ENCODE measurements at regions not wholly inside any gene's neighbourhood (a gene's known extent, or its start where the extent isn't known, plus 50 kb on each side); places are given as distances from the start of the nearest gene placed in this dataset.

- Histone ChIP-seq H3K4me2 (no peak overlapping the region), H3K36me3 (ENCODE audit: insufficient read depth) (no peaks in the 10 kb centered on the region), H4K20me1 (replicated peaks; ENCODE audit: insufficient read depth) (no peaks in the 10 kb centered on the region), H3K27me3 (ENCODE audit: insufficient read depth) (no peaks in the 10 kb centered on the region), H3K79me2 (replicated peaks; ENCODE audit: insufficient read depth) (no peaks in the 10 kb centered on the region), H2AFZ (no peak overlapping the region), H3K4me3 (no peak overlapping the region), H3F3A (replicated peaks; ENCODE audit: low read depth) (no peaks in the 10 kb centered on the region), H3K9me2 (ENCODE audit: insufficient read depth) (no peaks in the 10 kb centered on the region), H3K4me1 (ENCODE audit: insufficient read depth) (peaks cover 4% of the 10 kb centered on the region; the same call in 1 of the 2 replicates), H3K27ac (ENCODE audit: low read depth) (no peak overlapping the region)
- Mint-ChIP-seq H3K4me3 (no peak overlapping the region), H3K4me1 (peaks cover 10% of the 10 kb centered on the region; the same call in 2 of the 3 replicates), H3K27ac (no peak overlapping the region), H3K27me3 (ENCODE audit: insufficient read depth, low read depth, poor library complexity) (no peaks in the 10 kb centered on the region), H3K9me3 (no peaks in the 10 kb centered on the region), H3K36me3 (ENCODE audit: low read depth) (no peaks in the 10 kb centered on the region)
- TF ChIP-seq ZNF114 (CRISPR knock-in tag; IDR thresholded peaks at IDR 0.05): no peak
- TF ChIP-seq EZH2 (IDR thresholded peaks at IDR 0.05; ENCODE audit: low read depth, unreplicated experiment): no peak
- TF ChIP-seq NANOG (IDR thresholded peaks at IDR 0.05; ENCODE audit: borderline replicate concordance): no peak
- TF ChIP-seq CREB1 (CRISPR knock-in tag; IDR thresholded peaks at IDR 0.05; ENCODE audit: low read depth): no peak
- no peak for TF ChIP-seq ZNF331 (CRISPR knock-in tag; IDR thresholded peaks at IDR 0.05; ENCODE audit: low read depth)
- no peak for TF ChIP-seq ETS1 (IDR thresholded peaks at IDR 0.05)
- no peak for TF ChIP-seq JUNB (IDR thresholded peaks at IDR 0.05; ENCODE audit: unreplicated experiment)
- TF ChIP-seq REST (IDR thresholded peaks at IDR 0.05; ENCODE audit: unreplicated experiment): no peak
- ATAC-seq (no peak), DNase-seq (ENCODE audit: low spot score) (no peak)
These were observed 682.4 kb downstream of the TOX3 start for GRCh38 chr16:51864575-51864974.

- Histone ChIP-seq H3K9me2 (ENCODE audit: insufficient read depth) (peaks cover 13% of the 10 kb centered on the region; the same call in 1 of the 2 replicates), H4K20me1 (replicated peaks; ENCODE audit: insufficient read depth) (no peaks in the 10 kb centered on the region), H3K4me2 (no peak overlapping the region), H3K36me3 (ENCODE audit: insufficient read depth) (no peaks in the 10 kb centered on the region), H3K4me1 (ENCODE audit: insufficient read depth) (no peaks in the 10 kb centered on the region; the same call in 1 of the 2 replicates), H3F3A (replicated peaks; ENCODE audit: low read depth) (no peaks in the 10 kb centered on the region), H3K79me2 (replicated peaks; ENCODE audit: insufficient read depth) (no peaks in the 10 kb centered on the region), H3K4me3 (no peak overlapping the region), H3K27me3 (ENCODE audit: insufficient read depth) (no peaks in the 10 kb centered on the region), H3K27ac (ENCODE audit: low read depth) (no peak overlapping the region), H2AFZ (peak overlapping the region; percentile 56; the same call in 1 of the 2 replicates)
- Mint-ChIP-seq H3K4me3 (no peak overlapping the region), H3K27ac (no peak overlapping the region), H3K36me3 (ENCODE audit: low read depth) (no peaks in the 10 kb centered on the region), H3K4me1 (peaks cover 11% of the 10 kb centered on the region; the same call in 2 of the 3 replicates), H3K27me3 (ENCODE audit: insufficient read depth, low read depth, poor library complexity) (no peaks in the 10 kb centered on the region), H3K9me3 (peaks cover 2% of the 10 kb centered on the region; the same call in 2 of the 3 replicates)
- ATAC-seq (no peak), DNase-seq (ENCODE audit: low spot score) (no peak)
- no peak for TF ChIP-seq REST (IDR thresholded peaks at IDR 0.05; ENCODE audit: unreplicated experiment)
These were observed 692.5 kb downstream of the TOX3 start for GRCh38 chr16:51854401-51854951.
